ENCODE measurements at regions not wholly inside any gene's neighbourhood (a gene's known extent, or its start where the extent isn't known, plus 50 kb on each side); places are given as distances from the start of the nearest gene placed in this dataset.

DNA sequence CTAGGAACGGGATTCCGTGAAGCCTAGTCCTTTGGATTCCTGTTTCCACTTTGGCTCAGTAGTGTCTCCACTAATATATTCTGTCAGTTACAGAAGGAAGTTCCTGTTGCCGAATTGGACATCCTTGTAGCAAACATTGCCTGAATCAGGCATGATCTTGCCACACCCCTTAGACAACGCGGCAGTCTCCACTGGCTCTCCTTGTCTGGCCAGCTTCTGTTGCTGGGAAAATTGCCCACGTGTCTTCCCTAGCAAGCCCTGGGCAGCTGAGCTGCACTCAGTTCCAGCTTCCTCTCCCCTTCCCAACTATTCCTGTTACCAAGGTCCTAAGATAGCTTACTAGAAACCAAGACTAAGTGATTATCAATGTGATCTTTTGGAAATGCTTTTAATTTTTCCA is 316.6 kb upstream of the RIOK2 start:
- H3K9me2 ChIP-seq (ENCODE audit: insufficient read depth, low read length), result no peaks in the 10 kb centered on the region
- no peak overlapping the region for H3K4me2 ChIP-seq (ENCODE audit: low read length)
- H3K4me3 ChIP-seq (ENCODE audit: low read length), result no peak overlapping the region
- no peak overlapping the region for H3K27ac ChIP-seq (ENCODE audit: low read length)
- H3K27me3 ChIP-seq (ENCODE audit: insufficient read depth, low read depth, low read length), result no peaks in the 10 kb centered on the region
- no peaks in the 10 kb centered on the region for H3K79me2 ChIP-seq (replicated peaks; ENCODE audit: insufficient read depth, low read length)
- H3F3A ChIP-seq (ENCODE audit: insufficient read depth, low read length, poor library complexity, severe bottlenecking), result no peaks in the 10 kb centered on the region
- TF ChIP-seq, protein P1, sequence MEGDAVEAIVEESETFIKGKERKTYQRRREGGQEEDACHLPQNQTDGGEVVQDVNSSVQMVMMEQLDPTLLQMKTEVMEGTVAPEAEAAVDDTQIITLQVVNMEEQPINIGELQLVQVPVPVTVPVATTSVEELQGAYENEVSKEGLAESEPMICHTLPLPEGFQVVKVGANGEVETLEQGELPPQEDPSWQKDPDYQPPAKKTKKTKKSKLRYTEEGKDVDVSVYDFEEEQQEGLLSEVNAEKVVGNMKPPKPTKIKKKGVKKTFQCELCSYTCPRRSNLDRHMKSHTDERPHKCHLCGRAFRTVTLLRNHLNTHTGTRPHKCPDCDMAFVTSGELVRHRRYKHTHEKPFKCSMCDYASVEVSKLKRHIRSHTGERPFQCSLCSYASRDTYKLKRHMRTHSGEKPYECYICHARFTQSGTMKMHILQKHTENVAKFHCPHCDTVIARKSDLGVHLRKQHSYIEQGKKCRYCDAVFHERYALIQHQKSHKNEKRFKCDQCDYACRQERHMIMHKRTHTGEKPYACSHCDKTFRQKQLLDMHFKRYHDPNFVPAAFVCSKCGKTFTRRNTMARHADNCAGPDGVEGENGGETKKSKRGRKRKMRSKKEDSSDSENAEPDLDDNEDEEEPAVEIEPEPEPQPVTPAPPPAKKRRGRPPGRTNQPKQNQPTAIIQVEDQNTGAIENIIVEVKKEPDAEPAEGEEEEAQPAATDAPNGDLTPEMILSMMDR (IDR thresholded peaks at IDR 0.05; ENCODE audit: poor library complexity, severe bottlenecking), result no peak
- TF ChIP-seq MXI1 (conservative IDR thresholded peaks at IDR 0.05; ENCODE audit: poor library complexity, severe bottlenecking) (no peak), EP300 (conservative IDR thresholded peaks at IDR 0.05; ENCODE audit: poor library complexity, severe bottlenecking) (no peak), EZH2 (IDR thresholded peaks at IDR 0.05; ENCODE audit: borderline replicate concordance, insufficient read depth, low read length, poor library complexity, severe bottlenecking) (no peak), TAF1 (IDR thresholded peaks at IDR 0.05; ENCODE audit: low read depth) (no peak), SMC3 (conservative IDR thresholded peaks at IDR 0.05; ENCODE audit: poor library complexity) (no peak)
- TF ChIP-seq, protein P2, sequence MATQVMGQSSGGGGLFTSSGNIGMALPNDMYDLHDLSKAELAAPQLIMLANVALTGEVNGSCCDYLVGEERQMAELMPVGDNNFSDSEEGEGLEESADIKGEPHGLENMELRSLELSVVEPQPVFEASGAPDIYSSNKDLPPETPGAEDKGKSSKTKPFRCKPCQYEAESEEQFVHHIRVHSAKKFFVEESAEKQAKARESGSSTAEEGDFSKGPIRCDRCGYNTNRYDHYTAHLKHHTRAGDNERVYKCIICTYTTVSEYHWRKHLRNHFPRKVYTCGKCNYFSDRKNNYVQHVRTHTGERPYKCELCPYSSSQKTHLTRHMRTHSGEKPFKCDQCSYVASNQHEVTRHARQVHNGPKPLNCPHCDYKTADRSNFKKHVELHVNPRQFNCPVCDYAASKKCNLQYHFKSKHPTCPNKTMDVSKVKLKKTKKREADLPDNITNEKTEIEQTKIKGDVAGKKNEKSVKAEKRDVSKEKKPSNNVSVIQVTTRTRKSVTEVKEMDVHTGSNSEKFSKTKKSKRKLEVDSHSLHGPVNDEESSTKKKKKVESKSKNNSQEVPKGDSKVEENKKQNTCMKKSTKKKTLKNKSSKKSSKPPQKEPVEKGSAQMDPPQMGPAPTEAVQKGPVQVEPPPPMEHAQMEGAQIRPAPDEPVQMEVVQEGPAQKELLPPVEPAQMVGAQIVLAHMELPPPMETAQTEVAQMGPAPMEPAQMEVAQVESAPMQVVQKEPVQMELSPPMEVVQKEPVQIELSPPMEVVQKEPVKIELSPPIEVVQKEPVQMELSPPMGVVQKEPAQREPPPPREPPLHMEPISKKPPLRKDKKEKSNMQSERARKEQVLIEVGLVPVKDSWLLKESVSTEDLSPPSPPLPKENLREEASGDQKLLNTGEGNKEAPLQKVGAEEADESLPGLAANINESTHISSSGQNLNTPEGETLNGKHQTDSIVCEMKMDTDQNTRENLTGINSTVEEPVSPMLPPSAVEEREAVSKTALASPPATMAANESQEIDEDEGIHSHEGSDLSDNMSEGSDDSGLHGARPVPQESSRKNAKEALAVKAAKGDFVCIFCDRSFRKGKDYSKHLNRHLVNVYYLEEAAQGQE (IDR thresholded peaks at IDR 0.05; ENCODE audit: borderline replicate concordance), result no peak
- H3K36me3 ChIP-seq (ENCODE audit: insufficient read depth, low read length), result no peaks in the 10 kb centered on the region
- H4K20me1 ChIP-seq (ENCODE audit: insufficient read depth), result no peaks in the 10 kb centered on the region
- H2AFZ ChIP-seq (ENCODE audit: low read depth, low read length), result no peak overlapping the region
- H3K9me3 ChIP-seq (ENCODE audit: low read length), result no peaks in the 10 kb centered on the region
- H3K9ac ChIP-seq (ENCODE audit: low read length), result no peak overlapping the region

DNA sequence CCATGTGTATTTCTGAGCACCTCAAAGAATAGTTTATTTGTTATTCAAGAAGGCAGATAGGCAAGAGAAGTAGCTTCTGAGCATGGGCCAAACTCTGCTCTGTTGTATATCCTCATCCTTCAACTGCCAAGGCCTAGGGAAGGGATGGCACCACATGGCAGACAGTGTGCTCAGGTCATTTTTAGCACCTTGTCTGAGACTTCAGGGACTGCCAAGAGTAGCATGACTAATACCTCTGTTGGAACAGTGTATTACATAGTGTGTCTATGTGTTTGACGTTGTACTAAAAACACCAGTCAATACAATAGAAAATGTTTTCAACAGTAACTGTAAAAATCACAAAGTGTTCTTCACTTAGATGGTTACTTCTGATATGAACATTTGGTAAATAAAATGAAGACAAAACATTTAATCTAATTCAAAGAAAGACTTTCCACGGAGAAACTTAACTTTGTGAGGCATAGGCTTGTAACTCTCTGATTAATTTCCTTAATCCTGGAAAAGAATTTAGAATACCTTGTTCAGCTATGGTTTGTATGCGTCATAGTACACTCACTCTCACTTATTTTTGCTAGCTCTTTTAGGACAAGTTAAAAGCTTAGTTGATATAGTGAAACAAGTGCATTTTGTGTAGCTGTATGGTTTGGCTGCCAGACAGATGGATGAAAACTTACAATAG is 318.4 kb upstream of the RIOK2 start:
- H4K20me1 ChIP-seq (ENCODE audit: insufficient read depth), result no peaks in the 10 kb centered on the region
- no peaks in the 10 kb centered on the region for H3K9me2 ChIP-seq (ENCODE audit: insufficient read depth, low read length)
- TF ChIP-seq, protein P1 (IDR thresholded peaks at IDR 0.05; ENCODE audit: poor library complexity, severe bottlenecking), result no peak
- TF ChIP-seq SMC3 (conservative IDR thresholded peaks at IDR 0.05; ENCODE audit: poor library complexity) (no peak), TAF1 (IDR thresholded peaks at IDR 0.05; ENCODE audit: low read depth) (no peak), EP300 (conservative IDR thresholded peaks at IDR 0.05; ENCODE audit: poor library complexity, severe bottlenecking) (no peak)
- H3K36me3 ChIP-seq (ENCODE audit: insufficient read depth, low read length), result no peaks in the 10 kb centered on the region
- no peak overlapping the region for H2AFZ ChIP-seq (ENCODE audit: low read depth, low read length)
- no peaks in the 10 kb centered on the region for H3K9me3 ChIP-seq (ENCODE audit: low read length)
- no peak overlapping the region for H3K4me3 ChIP-seq (ENCODE audit: low read length)
- H3K4me2 ChIP-seq (ENCODE audit: low read length), result no peak overlapping the region
- no peak overlapping the region for H3K9ac ChIP-seq (ENCODE audit: low read length)
- H3K27me3 ChIP-seq (ENCODE audit: insufficient read depth, low read depth, low read length), result no peaks in the 10 kb centered on the region
- H3F3A ChIP-seq (ENCODE audit: insufficient read depth, low read length, poor library complexity, severe bottlenecking), result no peaks in the 10 kb centered on the region
- no peaks in the 10 kb centered on the region for H3K79me2 ChIP-seq (replicated peaks; ENCODE audit: insufficient read depth, low read length)
- no peak overlapping the region for H3K27ac ChIP-seq (ENCODE audit: low read length)
